HPDE6-E6E7 (cell line): ENCODE measurements at regions not wholly inside any gene's neighbourhood (a gene's known extent, or its start where the extent isn't known, plus 50 kb on each side); places are given as distances from the start of the nearest gene placed in this dataset.

Source experiments
- DNase-seq: peaks from one replicate; pipeline ENCODE4 v3.0.0; 2011; ENCODE audit warnings: missing footprints; ENCODE audit errors: extremely low spot score

DNA sequence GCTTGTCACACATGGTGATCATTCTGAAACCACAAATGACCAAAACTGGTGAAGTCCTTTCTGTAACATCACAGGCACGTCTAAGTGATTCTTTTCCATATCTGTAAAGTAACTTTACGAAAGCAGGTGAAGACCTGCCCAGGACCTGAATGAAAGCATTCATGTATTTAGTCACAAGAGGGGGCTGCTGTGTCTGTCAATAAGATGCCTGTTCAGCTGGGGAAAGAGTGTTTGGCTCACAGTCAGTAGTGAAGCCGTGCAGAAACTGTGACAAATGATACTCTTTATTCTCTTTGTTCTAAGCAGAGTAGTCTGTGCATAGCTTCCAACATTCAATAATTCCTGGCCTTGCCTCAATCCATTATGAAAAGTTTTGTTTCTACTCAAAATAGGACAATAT is 373.5 kb upstream of the OR4E1 start:
- DNase-seq, result peak; percentile 43

DNA sequence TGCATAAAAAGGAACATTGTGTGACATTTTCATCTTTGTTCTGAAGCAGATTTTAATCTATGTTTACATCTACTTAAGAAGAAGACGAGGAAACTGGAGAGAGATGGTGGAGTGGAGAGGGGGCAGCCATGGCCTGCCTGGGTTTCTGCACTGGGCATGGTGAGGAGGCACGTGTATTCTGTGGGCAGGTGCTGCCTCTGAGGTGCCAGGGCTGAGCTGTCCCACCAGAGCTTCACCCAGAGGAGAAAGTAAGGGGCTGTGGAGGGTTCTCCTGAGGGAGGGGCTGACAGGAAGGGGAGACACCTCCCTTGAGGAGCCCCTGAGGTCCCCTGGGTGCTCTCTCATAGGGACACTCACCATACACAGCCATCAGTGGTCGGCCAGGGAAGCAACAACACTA is 372.4 kb upstream of the OR4E1 start:
- no peak for DNase-seq

DNA sequence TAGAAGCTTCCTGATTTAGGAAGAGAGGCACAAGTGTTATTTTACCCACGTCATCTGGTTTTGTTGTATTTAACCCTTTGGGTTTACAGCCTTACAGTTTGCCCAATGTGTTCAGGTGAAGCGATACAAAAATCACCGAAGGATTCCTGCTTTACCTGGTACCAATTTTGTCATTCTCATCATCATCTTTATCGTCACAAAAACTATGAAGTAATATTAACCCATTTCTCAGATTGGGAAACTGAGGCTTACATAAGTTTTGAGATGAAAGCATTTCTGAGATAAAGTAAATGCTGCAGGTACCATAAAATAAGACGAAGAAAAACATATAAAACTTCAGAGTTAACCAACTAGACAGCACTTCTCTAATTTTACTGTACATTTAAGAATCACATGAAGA is 370.6 kb upstream of the OR4E1 start:
- DNase-seq, result no peak

DNA sequence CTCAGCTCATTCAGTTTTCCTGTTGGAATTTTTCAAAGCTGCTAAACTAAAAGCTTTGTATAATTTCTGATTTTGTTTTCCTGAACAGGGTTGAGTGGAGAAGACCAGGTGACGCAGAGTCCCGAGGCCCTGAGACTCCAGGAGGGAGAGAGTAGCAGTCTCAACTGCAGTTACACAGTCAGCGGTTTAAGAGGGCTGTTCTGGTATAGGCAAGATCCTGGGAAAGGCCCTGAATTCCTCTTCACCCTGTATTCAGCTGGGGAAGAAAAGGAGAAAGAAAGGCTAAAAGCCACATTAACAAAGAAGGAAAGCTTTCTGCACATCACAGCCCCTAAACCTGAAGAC is 367.1 kb upstream of the OR4E1 start:
- no peak for DNase-seq

DNA sequence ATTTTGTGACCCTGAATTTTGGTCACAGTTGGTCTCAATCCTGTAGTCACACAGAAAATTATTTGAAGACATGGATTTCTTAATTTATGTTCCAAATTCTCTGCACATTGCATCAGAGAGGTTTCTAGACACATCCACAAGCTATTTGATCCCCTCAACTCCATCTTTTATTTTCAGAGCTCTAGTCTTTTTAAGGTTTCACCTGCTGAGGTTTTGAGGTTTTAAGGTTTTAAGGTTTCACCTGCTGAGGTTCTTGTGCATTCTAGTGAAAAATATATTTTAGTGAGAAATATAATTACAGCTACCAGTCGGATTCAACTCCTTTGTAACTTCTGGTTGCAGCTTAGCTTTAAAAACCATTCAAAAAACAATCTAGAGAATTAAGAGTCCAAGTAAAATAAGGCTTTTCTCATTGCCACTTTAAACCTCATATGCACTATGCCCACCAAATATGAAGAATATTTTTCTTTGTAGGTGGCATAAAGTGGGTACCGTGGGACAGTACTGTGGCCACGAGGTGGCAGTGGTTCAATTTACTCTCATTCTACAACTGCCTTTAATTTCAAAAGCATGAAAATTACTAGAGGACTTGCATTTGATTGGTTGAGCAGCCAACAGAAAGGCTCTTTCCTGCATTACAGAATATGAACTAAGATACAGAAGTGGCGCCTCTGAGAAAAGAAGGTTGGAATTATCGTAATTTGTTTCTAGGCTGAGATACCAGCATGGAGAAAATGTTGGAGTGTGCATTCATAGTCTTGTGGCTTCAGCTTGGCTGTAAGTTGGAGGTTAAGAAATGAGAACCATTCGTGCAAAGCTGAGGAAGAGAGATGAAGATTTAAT is 366.5 kb upstream of the OR4E1 start:
- DNase-seq, result no peak

DNA sequence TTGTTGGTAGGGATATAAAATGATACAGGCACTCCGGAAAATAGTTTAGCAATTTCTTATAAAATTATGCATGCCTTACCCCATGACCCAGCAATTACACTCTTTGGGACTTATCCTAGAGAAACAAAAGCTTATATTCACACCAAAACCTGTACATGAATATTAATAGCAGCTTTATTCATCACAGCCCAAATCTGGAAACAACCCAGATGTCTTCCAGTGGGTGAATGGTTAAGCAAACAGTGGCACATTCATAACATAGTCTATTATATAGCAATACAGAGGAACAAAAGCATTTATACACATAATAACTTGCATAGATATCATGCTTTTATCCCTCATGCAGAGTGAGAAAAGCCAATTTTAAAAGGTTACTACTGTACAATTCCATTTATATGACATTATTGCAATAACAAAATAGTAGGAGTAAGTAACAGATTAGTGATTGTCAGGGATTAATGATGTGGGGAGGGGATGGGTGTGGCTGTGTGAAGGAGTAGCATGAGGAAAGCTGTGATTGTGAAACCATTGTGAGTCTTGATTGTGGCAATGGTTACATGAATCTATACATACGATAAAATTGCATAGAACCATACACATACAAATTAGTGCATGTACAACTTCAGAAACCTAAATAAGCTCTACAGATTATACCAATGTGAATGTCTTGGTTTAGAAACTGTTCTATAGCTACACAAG is 363.1 kb upstream of the OR4E1 start:
- no peak for DNase-seq

DNA sequence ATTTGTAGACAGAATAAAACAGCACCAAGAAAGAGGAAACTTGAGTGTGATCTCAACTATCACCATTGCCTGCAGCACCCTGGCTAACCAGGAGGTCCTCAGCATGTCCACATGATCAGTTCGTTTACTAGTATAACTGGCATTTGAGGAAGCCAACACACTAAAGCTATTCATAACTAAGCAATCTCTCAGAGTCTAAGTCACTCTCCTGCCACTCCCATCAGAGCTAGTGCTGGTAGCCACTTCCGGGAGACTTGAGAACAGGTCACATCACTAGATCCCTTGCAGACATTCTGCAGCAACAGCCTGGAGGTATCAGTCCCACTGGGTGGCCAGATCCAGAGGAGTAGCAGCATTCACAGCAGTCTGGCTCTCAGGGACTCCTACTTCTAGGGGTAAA is 352.9 kb upstream of the OR4E1 start:
- no peak for DNase-seq

DNA sequence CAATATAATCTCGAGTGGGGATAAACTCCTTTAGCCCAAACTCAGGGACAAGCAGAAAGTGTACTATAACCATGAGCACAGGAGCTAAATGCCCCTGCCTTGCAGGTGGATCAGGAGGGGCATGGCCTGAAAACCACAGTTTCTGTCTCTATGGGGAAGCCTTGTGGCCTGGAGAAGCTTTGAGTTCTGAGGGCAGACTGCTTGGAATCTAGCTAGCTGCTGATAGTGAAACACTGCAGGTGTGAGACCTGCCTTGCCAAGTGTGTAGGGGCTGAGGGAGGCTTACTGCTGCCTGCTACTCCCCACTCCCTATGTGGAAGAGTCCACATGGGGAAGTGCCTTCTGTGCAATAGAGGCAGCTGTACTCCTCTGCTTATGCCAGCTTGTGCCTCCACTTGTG is 352.3 kb upstream of the OR4E1 start:
- DNase-seq, result no peak

DNA sequence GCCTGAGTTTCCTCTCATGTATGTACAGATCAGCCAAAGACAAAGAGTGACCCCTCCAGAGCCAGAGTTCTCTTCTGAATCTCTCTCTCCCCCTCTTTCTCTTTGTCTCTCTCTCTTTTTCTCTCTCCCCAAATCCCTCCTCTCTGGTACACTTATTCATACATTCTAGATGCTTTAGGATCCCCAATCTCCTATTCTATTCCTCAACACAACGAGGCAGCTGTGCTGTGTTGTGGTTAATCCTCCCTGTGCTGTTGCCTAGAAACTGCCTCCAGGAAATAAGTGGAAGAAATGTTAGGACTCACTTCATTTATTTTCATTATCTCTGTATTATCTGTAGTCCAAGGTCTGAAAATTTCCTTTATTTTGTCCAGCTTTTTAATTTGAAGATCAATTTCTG is 350.5 kb upstream of the OR4E1 start:
- no peak for DNase-seq

DNA sequence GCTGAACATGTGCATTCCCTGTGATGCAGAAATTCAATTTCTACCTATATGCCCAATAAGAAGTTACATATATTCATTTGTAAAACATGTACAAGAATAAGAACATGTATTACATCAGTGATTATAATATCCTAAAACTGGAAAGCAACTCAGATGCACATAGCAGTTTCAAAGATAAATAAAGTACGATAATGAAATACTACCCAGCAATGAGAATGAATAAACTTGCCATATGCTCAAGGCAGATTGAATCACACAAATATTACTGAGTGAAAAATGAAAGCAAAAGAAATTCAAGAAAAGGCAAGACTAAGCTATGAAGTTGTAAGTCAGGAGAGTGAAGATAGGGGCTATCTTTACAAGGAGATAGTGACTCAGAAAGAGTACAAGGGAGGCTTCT is 345.3 kb upstream of the OR4E1 start:
- no peak for DNase-seq

DNA sequence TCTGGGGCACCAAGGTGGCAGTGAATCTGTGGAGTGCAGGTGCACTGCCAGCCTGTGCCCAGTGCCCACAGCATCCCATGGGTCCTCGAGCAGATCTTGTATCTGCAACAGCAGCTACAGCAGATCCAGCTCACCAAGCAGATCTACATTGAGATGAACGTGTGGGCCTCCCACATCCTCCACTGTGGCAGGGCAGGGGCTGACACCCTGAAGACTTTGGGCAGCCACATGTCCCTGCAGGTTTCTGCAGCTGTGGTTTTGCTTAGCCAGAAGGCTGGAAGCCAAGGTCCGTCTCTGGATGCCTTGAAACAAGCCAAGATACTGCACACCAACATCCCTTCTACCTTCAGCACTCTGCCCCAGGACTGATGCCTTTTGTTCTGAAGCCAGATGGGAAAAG is 338.8 kb upstream of the OR4E1 start:
- DNase-seq, result no peak

DNA sequence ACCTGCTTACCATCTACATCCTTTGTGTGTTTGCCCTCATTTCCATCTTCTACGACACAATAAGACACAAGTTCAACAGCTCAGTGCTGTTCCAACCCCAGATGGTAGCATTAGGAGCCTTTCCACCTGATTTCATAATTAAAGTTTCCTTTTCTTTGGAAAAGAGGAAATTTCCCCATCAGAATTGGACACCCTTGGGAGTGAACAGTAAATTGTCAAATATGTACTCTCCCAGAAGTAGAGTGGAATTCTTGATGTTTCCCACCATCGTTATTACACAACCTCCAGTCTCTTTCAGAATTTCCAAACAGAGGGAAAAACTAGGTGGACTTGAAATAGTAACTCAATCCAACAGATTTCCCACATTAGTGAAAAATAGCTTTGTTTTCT is 337.6 kb upstream of the OR4E1 start:
- DNase-seq, result no peak

DNA sequence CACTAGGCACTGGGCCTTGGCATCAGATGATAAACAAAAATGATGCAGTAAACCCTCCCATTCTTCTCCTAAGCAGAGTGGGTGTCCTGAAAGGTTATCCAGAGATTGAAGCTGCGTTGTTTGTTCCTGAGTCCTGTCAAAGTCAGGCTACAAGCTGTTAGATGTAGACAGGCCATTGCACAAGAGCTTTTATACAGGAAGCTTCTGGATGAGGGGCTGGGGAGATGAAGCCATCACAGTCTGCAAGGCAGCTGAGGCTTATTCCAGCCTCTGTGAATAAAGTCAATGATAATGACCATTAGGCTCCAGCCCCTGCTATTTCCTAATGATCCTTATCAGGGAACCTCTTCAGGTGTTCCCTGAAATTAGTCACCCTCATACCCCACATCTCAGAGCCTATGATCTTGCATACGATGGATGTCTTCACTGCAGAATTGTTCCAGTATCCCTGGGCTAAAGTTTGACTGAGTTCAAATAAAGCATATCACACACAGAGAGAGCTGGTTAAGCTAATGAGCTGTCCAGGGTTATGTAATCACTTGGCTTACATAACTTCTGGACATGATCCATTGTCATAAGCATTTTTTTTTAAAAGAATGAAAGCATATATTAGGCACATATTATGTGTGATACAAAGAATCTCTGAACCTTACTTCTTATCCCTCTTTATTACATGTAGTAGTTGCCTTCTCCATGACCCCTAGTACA is 337.1 kb upstream of the OR4E1 start:
- no peak for DNase-seq

DNA sequence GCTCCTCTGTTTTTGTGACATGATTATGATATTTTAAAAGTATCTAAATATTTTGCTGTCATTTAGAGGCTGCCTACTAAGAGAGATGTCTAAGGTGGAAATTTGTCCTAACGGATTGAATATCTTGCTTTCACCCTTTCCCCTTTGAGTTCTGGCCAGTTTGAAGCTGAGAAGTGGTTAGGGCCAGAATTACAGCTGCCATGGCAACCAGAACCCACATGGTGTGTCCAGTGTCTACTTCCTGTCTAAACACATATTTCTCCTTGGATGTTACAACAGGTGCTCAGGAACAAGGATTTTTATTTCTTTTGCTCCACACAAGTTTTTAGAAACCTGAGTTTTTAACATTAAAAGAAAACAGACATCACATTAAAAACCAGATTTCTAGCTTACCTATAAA is 335.1 kb upstream of the OR4E1 start:
- no peak for DNase-seq

DNA sequence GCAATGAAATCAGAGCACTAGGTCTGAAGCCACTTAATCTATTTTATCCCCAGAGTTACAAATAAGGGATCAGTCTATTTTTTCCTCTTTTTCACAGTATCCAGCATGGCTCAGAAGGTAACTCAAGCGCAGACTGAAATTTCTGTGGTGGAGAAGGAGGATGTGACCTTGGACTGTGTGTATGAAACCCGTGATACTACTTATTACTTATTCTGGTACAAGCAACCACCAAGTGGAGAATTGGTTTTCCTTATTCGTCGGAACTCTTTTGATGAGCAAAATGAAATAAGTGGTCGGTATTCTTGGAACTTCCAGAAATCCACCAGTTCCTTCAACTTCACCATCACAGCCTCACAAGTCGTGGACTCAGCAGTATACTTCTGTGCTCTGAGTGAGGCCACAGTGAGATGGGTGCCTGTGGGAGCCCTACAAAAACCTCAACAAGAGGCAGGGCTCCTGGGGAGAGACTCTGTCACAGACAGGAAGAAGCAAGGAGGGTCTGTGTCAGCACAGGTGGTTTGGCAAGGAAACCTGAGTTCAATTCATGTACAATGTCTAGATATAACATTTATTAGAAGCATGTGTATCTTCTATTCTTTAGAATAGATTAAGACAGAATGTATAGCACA is 334.3 kb upstream of the OR4E1 start:
- no peak for DNase-seq

DNA sequence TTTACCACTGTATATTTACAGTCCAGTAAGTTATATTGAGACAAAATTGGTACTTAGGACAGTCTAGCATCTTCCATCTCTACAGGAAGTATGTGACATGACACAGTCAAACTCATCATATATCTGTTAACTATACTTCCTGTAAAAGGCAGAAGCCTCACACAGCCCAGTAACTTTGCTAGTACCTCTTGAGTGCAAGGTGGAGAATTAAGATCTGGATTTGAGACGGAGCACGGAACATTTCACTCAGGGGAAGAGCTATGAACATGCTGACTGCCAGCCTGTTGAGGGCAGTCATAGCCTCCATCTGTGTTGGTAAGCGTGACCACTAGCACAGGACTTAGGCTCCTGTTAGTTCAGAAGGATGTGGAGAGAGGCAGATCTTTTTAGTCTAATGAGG is 333.7 kb upstream of the OR4E1 start:
- no peak for DNase-seq

DNA sequence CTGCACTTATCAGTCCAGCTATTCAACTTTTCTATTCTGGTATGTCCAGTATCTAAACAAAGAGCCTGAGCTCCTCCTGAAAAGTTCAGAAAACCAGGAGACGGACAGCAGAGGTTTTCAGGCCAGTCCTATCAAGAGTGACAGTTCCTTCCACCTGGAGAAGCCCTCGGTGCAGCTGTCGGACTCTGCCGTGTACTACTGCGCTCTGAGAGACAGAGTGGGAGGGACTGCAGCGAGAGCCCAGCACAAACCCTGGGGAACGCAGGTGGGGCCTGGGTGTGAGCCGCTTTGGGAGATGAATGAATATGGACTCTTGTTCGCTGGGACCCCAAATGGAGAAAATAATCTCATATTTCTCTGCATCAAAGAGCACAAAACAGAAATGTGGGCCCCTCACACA is 329.8 kb upstream of the OR4E1 start:
- DNase-seq, result no peak

DNA sequence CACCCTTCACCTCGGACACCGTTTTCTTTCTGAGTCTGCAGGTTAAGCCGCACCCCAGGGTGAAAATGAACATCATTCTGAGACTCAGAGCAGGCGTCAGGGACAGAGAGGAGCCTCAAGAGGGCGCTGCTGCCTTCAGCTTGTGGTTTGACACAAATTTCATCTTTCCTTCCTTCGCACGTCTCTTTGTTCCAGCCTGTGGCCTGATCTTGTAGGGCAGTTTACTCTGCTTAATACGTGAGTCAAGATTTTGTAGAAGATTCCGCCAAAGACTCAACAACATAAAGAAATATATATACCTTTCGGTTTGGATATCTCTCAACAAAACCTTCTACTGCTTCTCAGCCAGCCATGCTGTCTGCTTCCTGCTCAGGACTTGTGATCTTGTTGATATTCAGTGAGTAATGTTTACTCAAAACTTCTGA is 329.3 kb upstream of the OR4E1 start:
- no peak for DNase-seq

DNA sequence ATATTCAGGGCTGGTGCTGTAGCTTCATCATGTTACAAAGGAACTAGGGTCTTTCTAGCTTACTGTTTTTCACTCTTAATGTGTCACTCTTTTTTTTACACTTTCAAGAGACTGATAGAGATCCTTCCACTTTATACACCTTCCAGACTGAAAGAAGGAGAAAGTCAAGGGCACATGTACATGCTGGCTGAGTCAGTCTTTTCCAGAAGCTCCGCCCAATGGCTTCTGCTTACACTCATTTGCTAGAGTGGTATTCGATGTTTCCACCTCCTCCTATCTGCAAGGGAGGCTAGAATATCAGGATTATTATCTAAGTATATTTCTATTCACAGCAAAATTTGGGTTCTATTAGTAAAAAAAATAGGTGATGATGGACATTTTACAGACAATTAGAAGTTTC is 325.8 kb upstream of the OR4E1 start:
- no peak for DNase-seq

DNA sequence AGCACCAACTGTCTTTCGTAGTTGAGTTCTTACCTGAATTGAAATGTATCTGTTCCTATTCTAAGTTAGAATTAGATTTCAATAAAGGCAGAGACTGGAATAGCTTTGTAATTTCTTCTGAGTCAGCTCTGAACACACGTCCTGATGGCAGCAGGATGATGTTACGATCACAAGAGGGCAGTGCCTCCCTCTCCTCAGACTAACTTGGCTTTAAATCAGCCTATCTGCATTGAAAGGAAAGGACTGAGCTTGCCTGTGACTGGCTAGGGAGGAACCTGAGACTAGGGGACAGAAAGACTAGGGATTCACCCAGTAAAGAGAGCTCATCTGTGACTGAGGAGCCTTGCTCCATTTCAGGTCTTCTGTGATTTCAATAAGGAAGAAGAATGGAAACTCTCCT is 323.7 kb upstream of the OR4E1 start:
- DNase-seq, result peak; percentile 25

DNA sequence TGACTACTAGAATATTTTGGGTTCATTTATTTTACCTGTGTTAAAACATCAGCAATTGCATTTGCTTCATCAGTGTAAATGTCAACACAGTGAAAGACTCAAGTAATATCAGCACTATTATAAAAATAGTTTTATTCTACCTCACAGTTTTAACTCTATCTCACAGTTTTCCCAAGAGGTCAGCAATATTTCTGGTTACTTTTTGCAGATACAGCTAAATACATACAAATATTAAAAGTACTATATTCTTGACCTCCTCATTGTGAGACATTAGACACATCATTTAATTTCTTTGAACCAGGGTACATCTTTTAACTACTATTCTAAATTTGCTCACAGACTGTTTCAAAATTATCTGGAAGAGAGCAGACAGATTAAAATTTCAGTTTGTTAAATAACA is 321.7 kb upstream of the OR4E1 start:
- no peak for DNase-seq

DNA sequence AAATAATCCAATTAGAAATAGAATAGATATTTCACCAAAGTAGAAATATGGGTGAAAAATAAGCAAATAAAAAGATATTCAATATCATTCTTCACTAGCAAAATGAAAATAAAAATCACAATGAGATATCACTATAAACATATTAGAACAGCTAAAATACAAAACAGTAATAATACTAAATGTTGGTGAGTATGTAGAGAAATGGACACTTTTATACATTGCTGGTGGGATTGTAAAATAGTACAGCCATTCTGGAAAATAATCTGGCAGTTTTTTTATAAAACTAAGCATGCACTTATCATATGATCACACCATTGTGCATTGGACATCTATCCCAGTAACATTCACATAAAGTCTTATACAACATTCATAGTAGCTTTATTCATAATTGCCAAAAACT is 320.2 kb upstream of the OR4E1 start:
- no peak for DNase-seq

DNA sequence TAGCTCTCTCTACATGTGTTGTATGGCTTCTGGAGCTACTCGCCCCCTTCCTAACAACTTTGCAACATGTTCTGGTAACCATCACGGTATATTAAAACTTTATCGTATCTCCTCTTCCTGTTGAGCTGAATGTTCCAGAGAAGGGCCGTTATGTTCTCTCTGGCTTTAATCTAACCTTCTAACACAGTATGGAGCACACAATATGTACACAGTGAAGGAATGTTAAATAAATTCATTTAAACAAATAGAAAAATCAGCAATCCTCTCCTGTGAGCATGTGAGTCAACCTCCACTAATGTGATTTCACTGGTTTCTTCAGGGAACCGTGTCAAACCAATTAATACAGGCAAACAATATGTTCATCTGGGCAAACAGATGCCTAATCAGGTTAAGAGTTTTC is 319.5 kb upstream of the OR4E1 start:
- no peak for DNase-seq
